Spinal cord (tissue), 9 donors: ENCODE measurements at regions not wholly inside any gene's neighbourhood (a gene's known extent, or its start where the extent isn't known, plus 50 kb on each side); places are given as distances from the start of the nearest gene placed in this dataset.

Source experiments
- DNase-seq, 6 donors: peaks; one replicate each; pipeline versions ENCODE4 v3.0.0 to v3.0.0-alpha.2; 2013 to 2015; ENCODE audit warnings: low spot score in 6 of 6, low read depth in 4 of 6
- H3K27ac ChIP-seq: one replicate; pipeline ENCODE4 v1.5.1; 2013; ENCODE audit warnings: low read depth, low read length, control low read depth
- H3K27me3 ChIP-seq: one replicate; pipeline ENCODE4 v1.6.1; 2013; ENCODE audit warnings: low read length; ENCODE audit not compliant: control insufficient read depth, insufficient read depth
- H3K36me3 ChIP-seq: one replicate; pipeline ENCODE4 v1.6.1; 2013; ENCODE audit warnings: low read length; ENCODE audit not compliant: control insufficient read depth, insufficient read depth
- H3K4me1 ChIP-seq: one replicate; pipeline ENCODE4 v1.6.1; 2013; ENCODE audit warnings: low read length; ENCODE audit not compliant: control insufficient read depth, insufficient read depth
- H3K4me3 ChIP-seq: one replicate; pipeline ENCODE4 v1.5.1; 2013; ENCODE audit warnings: low read depth, low read length, control low read depth
- H3K9me3 ChIP-seq: one replicate; pipeline ENCODE4 v1.6.1; 2013; ENCODE audit warnings: low read length; ENCODE audit not compliant: control insufficient read depth, insufficient read depth
- WGBS: methylation state at CpG from one replicate; pipeline ENCODE4 v1.1.5; 2013; ENCODE audit warnings: missing lambda C conversion rate; ENCODE audit not compliant: insufficient coverage; 5-methylcytosine and 5-hydroxymethylcytosine counted together
- donor health status: healthy.

DNA sequence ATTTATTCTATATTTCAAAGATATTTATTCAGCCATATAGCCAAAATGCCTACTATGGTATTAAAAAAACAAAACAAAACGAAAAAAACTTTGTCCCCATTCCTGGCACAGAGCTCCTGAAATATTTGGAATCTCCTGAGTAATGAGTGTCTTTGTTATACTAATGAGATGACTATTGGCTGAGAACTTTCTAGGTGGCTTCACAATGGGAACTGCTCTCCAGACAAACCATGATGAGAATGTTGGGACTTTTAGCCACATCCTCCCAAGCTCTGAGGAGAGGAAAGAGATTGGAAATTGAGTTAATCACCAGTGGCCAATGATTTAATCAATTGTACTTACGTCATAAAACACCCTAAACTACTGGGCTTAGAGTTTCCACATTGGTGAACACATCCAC lies 631.8 kb upstream of the SETBP1 start:
- Histone ChIP-seq H3K4me3 (no peak overlapping the region), H3K36me3 (no peaks in the 10 kb centered on the region), H3K27ac (no peak overlapping the region), H3K4me1 (no peaks in the 10 kb centered on the region), H3K9me3 (no peaks in the 10 kb centered on the region), H3K27me3 (no peaks in the 10 kb centered on the region)
- WGBS = no CpG with 5 or more reads among the region's 2 CpGs
- no peak for DNase-seq

DNA sequence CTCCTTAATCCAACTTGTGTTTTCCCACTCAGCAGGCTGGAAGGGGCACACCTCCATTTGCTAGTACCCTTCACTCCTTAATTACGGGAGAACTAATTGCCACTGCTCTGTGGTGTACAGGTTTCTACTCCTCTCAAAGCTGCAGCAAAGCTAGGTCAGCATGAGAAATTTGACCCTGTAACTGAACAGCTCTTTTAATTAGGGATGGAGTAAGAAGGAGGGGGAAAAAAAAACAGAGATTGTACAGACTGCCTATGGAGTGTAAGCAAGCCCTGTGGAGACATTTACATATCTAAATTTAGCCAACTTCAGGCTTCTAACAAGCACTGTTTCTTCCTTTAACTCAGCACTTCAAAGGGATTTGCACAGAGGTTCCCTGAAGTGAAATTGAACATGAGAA lies 629.7 kb upstream of the SETBP1 start:
- H3K4me1 ChIP-seq = no peaks in the 10 kb centered on the region
- H3K27ac ChIP-seq = no peak overlapping the region
- no peak overlapping the region for H3K4me3 ChIP-seq
- 33% methylated on average over 1 of the region's 1 CpG for WGBS
- peak in 3 of 6 donors; percentile 9 to 74 (median 55) for DNase-seq
- H3K36me3 ChIP-seq = no peaks in the 10 kb centered on the region
- no peaks in the 10 kb centered on the region for H3K27me3 ChIP-seq
- no peaks in the 10 kb centered on the region for H3K9me3 ChIP-seq

DNA sequence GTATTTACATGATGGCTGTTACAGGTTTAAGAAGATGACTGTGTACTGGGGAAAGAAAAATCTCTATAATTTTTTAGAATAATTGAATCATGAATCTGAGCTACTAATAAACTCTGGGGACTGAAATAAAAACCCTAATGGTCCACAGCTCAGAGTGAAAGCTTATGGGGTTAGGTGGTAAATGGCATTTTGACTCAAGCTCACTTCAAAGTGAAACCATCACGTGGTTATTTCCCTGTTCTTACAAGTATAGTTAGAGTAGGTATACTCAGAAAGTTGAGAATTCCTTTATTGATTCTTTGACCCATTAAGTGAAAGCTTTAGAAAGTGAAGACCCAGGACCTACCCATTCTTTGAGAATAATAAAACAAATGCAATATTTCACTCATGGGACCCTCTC lies 626.2 kb upstream of the SETBP1 start:
- Histone ChIP-seq H3K4me1 (no peaks in the 10 kb centered on the region), H3K27ac (no peak overlapping the region), H3K36me3 (no peaks in the 10 kb centered on the region), H3K4me3 (no peak overlapping the region), H3K9me3 (no peaks in the 10 kb centered on the region), H3K27me3 (no peaks in the 10 kb centered on the region)
- WGBS = no CpG with 5 or more reads among the region's 1 CpG
- no peak for DNase-seq

- no peak overlapping the region for H3K27ac ChIP-seq
- WGBS = 88% methylated on average over 3 of the region's 3 CpGs
- H3K36me3 ChIP-seq = no peaks in the 10 kb centered on the region
- no peak overlapping the region for H3K4me3 ChIP-seq
- H3K4me1 ChIP-seq = no peaks in the 10 kb centered on the region
- no peak for DNase-seq
- no peaks in the 10 kb centered on the region for H3K9me3 ChIP-seq
- H3K27me3 ChIP-seq = no peaks in the 10 kb centered on the region
Measured at GRCh38 chr18:44060197-44060596, 620.5 kb upstream of the SETBP1 start.

DNA sequence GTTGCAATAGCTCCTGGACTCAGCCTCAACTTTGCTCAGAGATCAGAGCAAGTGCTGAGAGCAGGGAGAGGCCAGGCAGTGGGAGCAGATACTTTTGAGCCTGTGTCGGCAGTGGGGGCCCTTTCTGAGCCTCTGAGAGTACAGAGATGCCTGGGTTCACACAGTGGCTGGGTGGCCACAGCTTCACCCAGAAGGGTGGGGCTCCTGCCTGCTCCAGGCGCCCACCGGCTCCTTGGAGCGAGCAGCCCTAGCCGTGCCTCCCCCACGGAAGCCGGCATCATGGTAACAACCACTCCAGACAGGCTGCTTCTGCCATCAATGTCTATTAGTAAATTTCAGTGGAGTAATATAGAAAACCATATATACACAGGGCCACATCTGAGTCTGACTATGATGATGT lies 619.2 kb upstream of the SETBP1 start:
- H3K4me1 ChIP-seq = no peaks in the 10 kb centered on the region
- no peak overlapping the region for H3K27ac ChIP-seq
- 100% methylated on average over 1 of the region's 7 CpGs for WGBS
- no peak overlapping the region for H3K4me3 ChIP-seq
- no peaks in the 10 kb centered on the region for H3K36me3 ChIP-seq
- DNase-seq = no peak
- no peaks in the 10 kb centered on the region for H3K27me3 ChIP-seq
- H3K9me3 ChIP-seq = no peaks in the 10 kb centered on the region

DNA sequence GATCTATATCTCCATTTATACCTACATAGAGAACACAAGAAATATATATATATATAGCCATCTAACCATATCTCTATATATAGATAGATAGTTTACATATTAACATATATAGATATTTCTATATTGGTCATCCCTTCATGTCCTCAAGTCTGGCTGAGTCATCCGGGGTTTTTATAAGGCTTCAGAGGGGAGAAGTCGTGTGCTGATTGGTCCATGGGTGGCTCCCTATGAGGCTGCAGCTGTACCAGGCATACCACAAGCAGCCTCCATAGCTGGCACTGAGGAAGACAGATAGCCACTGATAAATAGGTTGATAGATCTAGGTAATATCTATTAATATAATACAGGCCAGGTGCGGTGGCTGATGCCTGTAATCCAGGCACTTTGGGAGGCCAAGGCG lies 618.3 kb upstream of the SETBP1 start:
- no peak overlapping the region for H3K4me3 ChIP-seq
- 90% methylated on average over 2 of the region's 4 CpGs for WGBS

DNA sequence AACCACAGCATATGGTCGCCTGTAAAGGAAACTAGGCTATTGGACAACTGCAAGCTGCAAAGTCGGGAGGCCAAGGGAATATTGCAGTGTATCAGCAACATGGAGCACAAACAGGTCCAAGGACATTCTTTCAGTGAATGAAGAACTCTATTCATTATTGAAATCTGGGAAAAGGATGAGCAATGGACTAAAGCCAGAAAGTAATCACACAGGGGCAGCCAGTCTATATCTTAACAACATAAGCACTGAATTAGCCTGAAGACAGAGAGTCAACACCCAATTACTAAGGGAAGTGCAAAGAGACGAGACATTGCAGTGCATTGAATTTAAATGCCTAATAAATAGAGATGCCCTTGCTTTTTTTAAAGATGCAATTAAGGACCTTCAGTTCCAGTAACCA lies 615.5 kb upstream of the SETBP1 start:
- H3K4me3 ChIP-seq = no peak overlapping the region
- no peaks in the 10 kb centered on the region for H3K9me3 ChIP-seq
- no CpG with 5 or more reads among the region's 3 CpGs for WGBS
- no peaks in the 10 kb centered on the region for H3K36me3 ChIP-seq
- no peak overlapping the region for H3K27ac ChIP-seq
- H3K4me1 ChIP-seq = no peaks in the 10 kb centered on the region
- no peaks in the 10 kb centered on the region for H3K27me3 ChIP-seq
- peak in 2 of 6 donors; percentile 53 to 61 for DNase-seq

More for the DNA sequence above, 618.3 kb upstream of the SETBP1 start:
- Histone ChIP-seq H3K27ac (no peak overlapping the region), H3K36me3 (no peaks in the 10 kb centered on the region), H3K4me1 (no peaks in the 10 kb centered on the region), H3K9me3 (no peaks in the 10 kb centered on the region), H3K27me3 (no peaks in the 10 kb centered on the region)
- DNase-seq = no peak

DNA sequence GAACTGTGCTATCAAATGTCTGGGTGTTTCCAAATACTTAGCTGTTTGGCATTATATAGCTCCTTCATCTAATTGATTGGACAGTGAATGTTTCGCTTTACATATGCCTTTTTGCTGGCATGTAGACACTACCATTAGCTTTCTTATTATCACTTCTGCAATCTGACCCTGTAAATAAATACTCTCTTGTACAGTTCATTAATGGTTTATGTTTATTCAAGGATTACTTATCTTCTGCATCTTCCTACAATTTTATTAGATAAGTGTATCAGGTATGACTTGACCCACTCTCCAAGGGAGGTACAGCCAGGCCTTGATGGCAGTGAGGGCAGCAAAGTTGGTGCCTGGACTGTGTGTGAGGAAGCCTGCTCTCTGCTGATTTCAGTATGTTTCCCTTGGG lies 614.1 kb upstream of the SETBP1 start:
- no CpG with 5 or more reads among the region's 1 CpG for WGBS
- no peaks in the 10 kb centered on the region for H3K4me1 ChIP-seq

GRCh38 chr18:44067186-44067585 lies 613.5 kb upstream of the SETBP1 start:
- Histone ChIP-seq H3K27ac (no peak overlapping the region), H3K9me3 (no peaks in the 10 kb centered on the region), H3K27me3 (no peaks in the 10 kb centered on the region), H3K4me3 (no peak overlapping the region), H3K4me1 (no peaks in the 10 kb centered on the region), H3K36me3 (no peaks in the 10 kb centered on the region)
- no CpG with 5 or more reads among the region's 2 CpGs for WGBS
- DNase-seq = no peak

More for the DNA sequence above, 614.1 kb upstream of the SETBP1 start:
- Histone ChIP-seq H3K27me3 (no peaks in the 10 kb centered on the region), H3K9me3 (no peaks in the 10 kb centered on the region), H3K36me3 (no peaks in the 10 kb centered on the region), H3K27ac (no peak overlapping the region), H3K4me3 (no peak overlapping the region)
- DNase-seq = no peak

GRCh38 chr18:44075038-44075437 lies 605.6 kb upstream of the SETBP1 start:
- no CpG with 5 or more reads among the region's 3 CpGs for WGBS
- no peak overlapping the region for H3K27ac ChIP-seq
- no peak overlapping the region for H3K4me3 ChIP-seq
- no peaks in the 10 kb centered on the region for H3K9me3 ChIP-seq
- no peak for DNase-seq
- H3K4me1 ChIP-seq = no peaks in the 10 kb centered on the region
- H3K36me3 ChIP-seq = no peaks in the 10 kb centered on the region
- no peaks in the 10 kb centered on the region for H3K27me3 ChIP-seq
